ES-I3 (cell line): ENCODE measurements at regions not wholly inside any gene's neighbourhood (a gene's known extent, or its start where the extent isn't known, plus 50 kb on each side); places are given as distances from the start of the nearest gene placed in this dataset.

ENCODE experiments used
- H3K36me3 ChIP-seq: 2 replicates; pipeline ENCODE4 v1.6.1; 2013; ENCODE audit warnings: mild to moderate bottlenecking, low read length, control low read depth, moderate library complexity; ENCODE audit not compliant: insufficient read depth
- H3K4me1 ChIP-seq: 2 replicates; pipeline ENCODE4 v1.6.1; 2013; ENCODE audit warnings: mild to moderate bottlenecking, control low read depth, low read length; ENCODE audit not compliant: insufficient read depth
- H3K9ac ChIP-seq: 2 replicates; pipeline ENCODE4 v1.6.1; 2013; ENCODE audit warnings: low read depth, mild to moderate bottlenecking, low read length, moderate library complexity
- H3K9me3 ChIP-seq: 2 replicates; pipeline ENCODE4 v1.6.1; 2013; ENCODE audit warnings: mild to moderate bottlenecking, low read length, moderate library complexity; ENCODE audit not compliant: control insufficient read depth, insufficient read depth

- no peak overlapping the region for H3K9ac ChIP-seq
- no peaks in the 10 kb centered on the region for H3K4me1 ChIP-seq
- H3K9me3 ChIP-seq: no peaks in the 10 kb centered on the region
- H3K36me3 ChIP-seq: no peaks in the 10 kb centered on the region
Measured at GRCh38 chr2:136195226-136195625, 77.3 kb upstream of the CXCR4 start.

- H3K9ac ChIP-seq: no peak overlapping the region
- H3K36me3 ChIP-seq: no peaks in the 10 kb centered on the region
- H3K4me1 ChIP-seq: peaks cover 9% of the 10 kb centered on the region; the same call in 1 of the 2 replicates
- no peaks in the 10 kb centered on the region for H3K9me3 ChIP-seq
Measured at GRCh38 chr2:136191041-136191440, 73.1 kb upstream of the CXCR4 start.

GRCh38 chr2:136189221-136189782 lies 71.4 kb upstream of the CXCR4 start:
- Histone ChIP-seq H3K9ac (no peak overlapping the region), H3K36me3 (no peaks in the 10 kb centered on the region), H3K9me3 (no peaks in the 10 kb centered on the region), H3K4me1 (peaks cover 10% of the 10 kb centered on the region; the same call in 1 of the 2 replicates)

GRCh38 chr2:136188086-136188485 lies 70.1 kb upstream of the CXCR4 start:
- Histone ChIP-seq H3K9ac (no peak overlapping the region), H3K9me3 (no peaks in the 10 kb centered on the region), H3K36me3 (no peaks in the 10 kb centered on the region), H3K4me1 (peaks cover 10% of the 10 kb centered on the region; the same call in 1 of the 2 replicates)

GRCh38 chr2:136185981-136186776 lies 68.2 kb upstream of the CXCR4 start:
- peaks cover 10% of the 10 kb centered on the region; the same call in 1 of the 2 replicates for H3K4me1 ChIP-seq
- no peaks in the 10 kb centered on the region for H3K9me3 ChIP-seq
- no peak overlapping the region for H3K9ac ChIP-seq
- no peaks in the 10 kb centered on the region for H3K36me3 ChIP-seq

- Histone ChIP-seq H3K9ac (no peak overlapping the region), H3K36me3 (no peaks in the 10 kb centered on the region), H3K4me1 (0 out of 2 replicates have a peak, but pooled peaks cover 4% of the 10 kb centered on the region), H3K9me3 (no peaks in the 10 kb centered on the region; the same call in 1 of the 2 replicates)
Measured at GRCh38 chr2:136183097-136183496, 65.1 kb upstream of the CXCR4 start.

GRCh38 chr2:136182315-136182714 lies 64.4 kb upstream of the CXCR4 start:
- Histone ChIP-seq H3K9ac (no peak overlapping the region), H3K9me3 (no peaks in the 10 kb centered on the region; the same call in 1 of the 2 replicates), H3K4me1 (0 out of 2 replicates have a peak, but pooled peaks cover 4% of the 10 kb centered on the region), H3K36me3 (no peaks in the 10 kb centered on the region)

GRCh38 chr2:136179602-136179975 lies 61.6 kb upstream of the CXCR4 start:
- H3K4me1 ChIP-seq: no peaks in the 10 kb centered on the region
- H3K9me3 ChIP-seq: no peaks in the 10 kb centered on the region; the same call in 1 of the 2 replicates
- no peaks in the 10 kb centered on the region for H3K36me3 ChIP-seq
- no peak overlapping the region for H3K9ac ChIP-seq

GRCh38 chr2:136178941-136179601 lies 61.1 kb upstream of the CXCR4 start:
- no peaks in the 10 kb centered on the region for H3K4me1 ChIP-seq
- no peaks in the 10 kb centered on the region; the same call in 1 of the 2 replicates for H3K9me3 ChIP-seq
- no peaks in the 10 kb centered on the region for H3K36me3 ChIP-seq
- H3K9ac ChIP-seq: no peak overlapping the region

- H3K4me1 ChIP-seq: no peaks in the 10 kb centered on the region
Measured at GRCh38 chr2:136175868-136176267, 57.9 kb upstream of the CXCR4 start.

GRCh38 chr2:136175466-136175865 lies 57.5 kb upstream of the CXCR4 start:
- no peak overlapping the region for H3K9ac ChIP-seq
- no peaks in the 10 kb centered on the region for H3K4me1 ChIP-seq
- no peaks in the 10 kb centered on the region; the same call in 1 of the 2 replicates for H3K9me3 ChIP-seq
- H3K36me3 ChIP-seq: no peaks in the 10 kb centered on the region

More at GRCh38 chr2:136175868-136176267, 57.9 kb upstream of the CXCR4 start:
- H3K9ac ChIP-seq: no peak overlapping the region
- no peaks in the 10 kb centered on the region; the same call in 1 of the 2 replicates for H3K9me3 ChIP-seq
- no peaks in the 10 kb centered on the region for H3K36me3 ChIP-seq

GRCh38 chr2:136173126-136173525 lies 55.2 kb upstream of the CXCR4 start:
- Histone ChIP-seq H3K9ac (no peak overlapping the region), H3K9me3 (no peaks in the 10 kb centered on the region), H3K4me1 (no peaks in the 10 kb centered on the region), H3K36me3 (no peaks in the 10 kb centered on the region)

- no peaks in the 10 kb centered on the region for H3K36me3 ChIP-seq
- H3K4me1 ChIP-seq: no peaks in the 10 kb centered on the region
- no peak overlapping the region for H3K9ac ChIP-seq
- H3K9me3 ChIP-seq: no peaks in the 10 kb centered on the region
Measured at GRCh38 chr2:136171223-136171622, 53.3 kb upstream of the CXCR4 start.

- peaks cover 3% of the 10 kb centered on the region; the same call in 1 of the 2 replicates for H3K4me1 ChIP-seq
Measured at GRCh38 chr2:136168720-136169119, 50.8 kb upstream of the CXCR4 start.

More at GRCh38 chr2:136168720-136169119, 50.8 kb upstream of the CXCR4 start:
- Histone ChIP-seq H3K9ac (no peak overlapping the region), H3K9me3 (no peaks in the 10 kb centered on the region), H3K36me3 (no peaks in the 10 kb centered on the region)
